ENCODE measurements at regions not wholly inside any gene's neighbourhood (a gene's known extent, or its start where the extent isn't known, plus 50 kb on each side); places are given as distances from the start of the nearest gene placed in this dataset.
"Not testable (repeated sequence)": the region's sequence is repeated elsewhere in the genome, so short reads cannot be mapped to it uniquely, and the experiment has no call there.

DNA sequence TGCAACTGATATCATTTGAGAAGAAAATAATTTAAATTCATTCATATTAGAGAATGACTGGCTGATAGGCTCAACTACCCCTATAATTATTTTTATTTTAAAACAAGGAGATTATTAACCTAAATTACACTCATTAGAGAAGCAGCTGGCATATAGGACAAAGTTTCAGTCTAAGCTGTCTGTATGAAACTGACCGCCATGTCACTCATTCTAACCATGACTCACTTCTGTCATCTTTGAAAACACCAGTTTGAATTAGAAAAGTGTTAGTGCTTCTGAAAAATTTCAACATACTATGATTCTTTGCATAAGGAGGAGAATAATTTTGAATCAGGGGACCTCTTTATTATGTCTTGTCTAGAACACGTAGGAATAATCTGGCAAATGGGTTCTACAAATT is 1058.5 kb downstream of the ROBO2 start:
- Histone ChIP-seq H2AFZ (ENCODE audit: low read length) (no peak overlapping the region), H3K79me2 (ENCODE audit: insufficient read depth, low read length) (no peaks in the 10 kb centered on the region), H3K9ac (ENCODE audit: low read depth, low read length, poor library complexity, severe bottlenecking) (no peak overlapping the region), H4K20me1 (ENCODE audit: insufficient read depth, low read length, poor library complexity, severe bottlenecking) (no peaks in the 10 kb centered on the region), H3K27me3 (ENCODE audit: insufficient read depth, low read length, poor library complexity, severe bottlenecking) (no peaks in the 10 kb centered on the region), H3K9me2 (replicated peaks; ENCODE audit: low read depth, low read length) (no peaks in the 10 kb centered on the region), H3K4me2 (ENCODE audit: low read depth, low read length, poor library complexity, severe bottlenecking) (no peak overlapping the region), H3K4me3 (ENCODE audit: low read length, poor library complexity, severe bottlenecking) (no peak overlapping the region), H3F3A (ENCODE audit: low read depth) (no peaks in the 10 kb centered on the region), H3K4me1 (ENCODE audit: insufficient read depth, low read length, poor library complexity, severe bottlenecking) (no peaks in the 10 kb centered on the region), H3K9me3 (ENCODE audit: insufficient read depth, low read depth, low read length) (no peaks in the 10 kb centered on the region), H3K36me3 (ENCODE audit: insufficient read depth, low read length) (no peaks in the 10 kb centered on the region)
- TF ChIP-seq EZH2phosphoT487 (IDR thresholded peaks at IDR 0.05; ENCODE audit: borderline replicate concordance) = no peak
- no peak for TF ChIP-seq CTCF (conservative IDR thresholded peaks at IDR 0.05; ENCODE audit: low read length)

DNA sequence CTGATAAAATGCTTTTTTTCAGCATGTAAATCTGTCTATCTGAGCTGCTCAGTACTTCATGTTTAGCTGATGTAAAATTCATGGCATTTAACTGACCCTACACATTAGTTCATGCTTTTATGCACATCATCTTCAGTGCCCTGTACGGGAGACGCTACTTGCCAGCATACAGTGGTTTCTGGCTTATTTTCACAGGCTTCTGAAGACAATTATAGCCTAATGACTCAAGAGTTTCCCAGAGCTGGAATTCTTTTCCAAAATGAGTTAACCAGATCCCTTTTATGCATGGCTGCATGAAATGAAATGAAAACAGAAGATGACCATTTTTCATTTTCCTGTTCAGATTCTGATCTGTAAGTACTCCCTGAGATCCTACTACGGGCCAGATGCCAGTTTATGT is 1061.5 kb downstream of the ROBO2 start:
- Histone ChIP-seq H3K36me3 (ENCODE audit: insufficient read depth, low read length) (no peaks in the 10 kb centered on the region), H3F3A (ENCODE audit: low read depth) (no peaks in the 10 kb centered on the region), H3K4me1 (ENCODE audit: insufficient read depth, low read length, poor library complexity, severe bottlenecking) (no peaks in the 10 kb centered on the region), H3K4me2 (ENCODE audit: low read depth, low read length, poor library complexity, severe bottlenecking) (no peak overlapping the region), H3K4me3 (ENCODE audit: low read length, poor library complexity, severe bottlenecking) (no peak overlapping the region), H3K79me2 (ENCODE audit: insufficient read depth, low read length) (no peaks in the 10 kb centered on the region), H2AFZ (ENCODE audit: low read length) (no peak overlapping the region), H3K9me3 (ENCODE audit: insufficient read depth, low read depth, low read length) (no peaks in the 10 kb centered on the region), H4K20me1 (ENCODE audit: insufficient read depth, low read length, poor library complexity, severe bottlenecking) (no peaks in the 10 kb centered on the region), H3K9me2 (replicated peaks; ENCODE audit: low read depth, low read length) (no peaks in the 10 kb centered on the region), H3K27me3 (ENCODE audit: insufficient read depth, low read length, poor library complexity, severe bottlenecking) (no peaks in the 10 kb centered on the region), H3K9ac (ENCODE audit: low read depth, low read length, poor library complexity, severe bottlenecking) (no peak overlapping the region)
- TF ChIP-seq EZH2phosphoT487 (IDR thresholded peaks at IDR 0.05; ENCODE audit: borderline replicate concordance) (no peak), CTCF (conservative IDR thresholded peaks at IDR 0.05; ENCODE audit: low read length) (no peak)

DNA sequence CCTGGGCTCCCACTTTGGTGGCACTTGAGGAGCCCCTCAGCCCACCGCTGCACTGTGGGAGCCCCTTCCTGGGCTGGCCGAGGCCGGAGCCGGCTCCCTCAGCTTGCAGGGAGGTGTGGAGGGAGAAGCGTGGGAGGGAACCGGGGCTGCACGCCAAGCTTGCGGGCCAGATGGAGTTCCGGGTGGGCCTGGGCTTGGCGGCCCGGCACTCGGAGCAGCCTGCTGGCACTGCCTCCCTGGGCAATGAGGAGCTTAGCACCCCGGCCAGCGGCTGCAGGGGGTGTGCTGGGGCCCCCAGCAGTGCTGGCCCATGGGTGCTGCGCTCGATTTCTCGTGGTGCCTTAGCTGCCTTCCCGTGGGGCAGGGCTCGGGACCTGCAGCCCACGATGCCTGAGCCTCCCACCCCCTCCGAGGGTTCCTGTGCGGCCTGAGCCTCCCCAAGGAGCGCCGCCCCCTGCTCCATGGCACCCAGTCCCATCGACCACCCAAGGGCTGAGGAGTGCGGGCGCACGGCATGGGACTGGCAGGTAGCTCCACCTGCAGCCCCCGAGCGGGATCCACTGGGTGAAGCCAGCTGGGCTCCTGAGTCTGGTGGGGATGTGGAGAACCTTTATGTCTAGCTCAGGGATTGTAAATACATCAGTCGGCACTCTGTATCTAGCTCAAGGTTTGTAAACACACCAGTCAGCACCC is 1068.5 kb downstream of the ROBO2 start:
- not testable (repeated sequence) for H3K9me2 ChIP-seq (replicated peaks; ENCODE audit: low read depth, low read length); H3K36me3 ChIP-seq (ENCODE audit: insufficient read depth, low read length); H3K9me3 ChIP-seq (ENCODE audit: insufficient read depth, low read depth, low read length); H3K4me1 ChIP-seq (ENCODE audit: insufficient read depth, low read length, poor library complexity, severe bottlenecking); H2AFZ ChIP-seq (ENCODE audit: low read length); H4K20me1 ChIP-seq (ENCODE audit: insufficient read depth, low read length, poor library complexity, severe bottlenecking); H3K4me3 ChIP-seq (ENCODE audit: low read length, poor library complexity, severe bottlenecking); H3K9ac ChIP-seq (ENCODE audit: low read depth, low read length, poor library complexity, severe bottlenecking); H3K27me3 ChIP-seq (ENCODE audit: insufficient read depth, low read length, poor library complexity, severe bottlenecking); H3K4me2 ChIP-seq (ENCODE audit: low read depth, low read length, poor library complexity, severe bottlenecking); H3K79me2 ChIP-seq (ENCODE audit: insufficient read depth, low read length); H3F3A ChIP-seq (ENCODE audit: low read depth)
